Memory B cell (primary cell): ENCODE measurements at regions not wholly inside any gene's neighbourhood (a gene's known extent, or its start where the extent isn't known, plus 50 kb on each side); places are given as distances from the start of the nearest gene placed in this dataset.
"Not testable (repeated sequence)": the region's sequence is repeated elsewhere in the genome, so short reads cannot be mapped to it uniquely, and the experiment has no call there.

Source experiments
- ATAC-seq: fragments of 150-1000 bp; cut with Tn5 transposase; 2 replicates; pipeline ENCODE4 v1.10.0; 2021; ENCODE audit warnings: low read depth, mild to moderate bottlenecking, moderate library complexity
- DNase-seq, 2 donors: peaks; one replicate each; pipeline ENCODE4 v3.0.0; 2022; ENCODE audit warnings: low spot score in 2 of 2
- H3K27ac Mint-ChIP-seq: one replicate; pipeline ENCODE4 v1.8.0; 2022; ENCODE audit warnings: mild to moderate bottlenecking, moderate library complexity, mixed read lengths
- H3K27me3 Mint-ChIP-seq: one replicate; pipeline ENCODE4 v1.8.0; 2022; ENCODE audit warnings: mixed read lengths
- H3K36me3 Mint-ChIP-seq: one replicate; pipeline ENCODE4 v1.8.0; 2022; ENCODE audit warnings: mild to moderate bottlenecking, mixed read lengths
- H3K4me1 Mint-ChIP-seq: one replicate; pipeline ENCODE4 v1.8.0; 2022; ENCODE audit warnings: mixed read lengths
- H3K4me3 Mint-ChIP-seq: one replicate; pipeline ENCODE4 v1.8.0; 2022; ENCODE audit warnings: mild to moderate bottlenecking, moderate library complexity, mixed read lengths
- H3K9me3 Mint-ChIP-seq: one replicate; pipeline ENCODE4 v1.8.0; 2022; ENCODE audit warnings: mixed read lengths

DNA sequence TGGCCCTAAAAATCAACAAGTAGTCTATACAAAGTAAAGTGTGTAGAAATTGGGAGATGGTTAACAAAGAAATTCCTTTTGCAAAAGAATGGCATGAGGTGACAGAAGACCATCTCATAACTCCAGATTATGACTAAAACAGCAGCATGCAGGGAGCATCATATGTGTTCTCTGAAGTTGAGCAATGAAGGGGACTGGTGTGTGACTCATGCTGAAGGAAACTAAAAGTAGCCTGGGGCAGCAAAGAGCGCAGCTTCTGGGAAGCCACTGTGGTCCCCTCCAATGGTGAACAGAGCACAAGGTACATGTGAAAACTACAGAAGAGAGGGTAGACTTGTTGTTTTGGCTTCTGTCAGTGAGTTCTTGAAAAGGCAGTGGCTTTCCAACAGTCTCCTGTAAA lies 133.4 kb downstream of the MACC1 start:
- peaks cover 2% of the 10 kb centered on the region for H3K9me3 Mint-ChIP-seq
- ATAC-seq (no peak), DNase-seq (no peak)
- no peak overlapping the region for H3K27ac Mint-ChIP-seq
- no peak overlapping the region for H3K4me3 Mint-ChIP-seq
- H3K4me1 Mint-ChIP-seq = no peaks in the 10 kb centered on the region
- H3K36me3 Mint-ChIP-seq = peaks cover 1% of the 10 kb centered on the region
- H3K27me3 Mint-ChIP-seq = no peaks in the 10 kb centered on the region

DNA sequence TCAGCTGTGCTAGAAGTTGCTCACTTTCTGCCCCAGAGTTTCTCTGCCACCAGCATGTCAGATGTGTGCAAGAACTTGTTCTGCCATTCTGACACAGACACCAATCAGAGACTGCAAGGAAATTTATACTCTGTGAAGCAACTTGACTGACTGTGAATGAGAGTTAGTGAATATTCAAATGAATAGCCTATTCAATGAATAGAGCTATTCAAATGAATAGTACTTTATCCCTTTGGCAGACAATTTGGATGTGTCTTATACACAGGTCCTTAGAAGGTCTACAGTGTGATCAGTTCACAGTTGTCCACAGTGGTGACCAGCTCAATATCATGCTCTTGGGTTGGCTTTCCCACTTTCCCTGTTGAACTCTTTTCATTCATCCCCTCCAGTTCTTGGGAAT lies 138.1 kb downstream of the MACC1 start:
- Mint-ChIP-seq H3K27me3 (no peaks in the 10 kb centered on the region), H3K4me3 (no peak overlapping the region), H3K9me3 (no peaks in the 10 kb centered on the region), H3K36me3 (no peaks in the 10 kb centered on the region), H3K4me1 (no peaks in the 10 kb centered on the region), H3K27ac (no peak overlapping the region)
- ATAC-seq (no peak), DNase-seq (no peak)

DNA sequence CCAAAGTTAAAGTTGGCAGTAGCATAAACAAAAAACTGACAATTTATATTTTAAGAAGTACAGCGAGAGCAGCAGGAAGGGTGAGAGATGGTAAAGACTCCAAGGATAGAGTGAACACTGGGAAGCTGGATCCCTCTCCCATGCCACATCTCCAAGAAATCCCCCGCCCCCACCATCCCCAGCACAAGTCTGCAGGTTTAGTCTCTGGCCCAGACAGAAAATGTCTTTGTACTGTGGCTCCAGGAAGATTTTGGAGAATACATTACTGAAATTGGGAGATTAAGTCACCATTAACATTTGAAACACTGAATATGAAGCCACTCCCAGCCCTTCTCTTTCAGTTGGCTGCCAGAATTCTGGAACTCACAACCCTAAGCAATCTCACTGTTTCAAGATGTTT lies 140.3 kb downstream of the MACC1 start:
- H3K9me3 Mint-ChIP-seq = no peaks in the 10 kb centered on the region
- no peaks in the 10 kb centered on the region for H3K27me3 Mint-ChIP-seq
- DNase-seq (no peak), ATAC-seq (no peak)
- H3K4me1 Mint-ChIP-seq = no peaks in the 10 kb centered on the region
- no peak overlapping the region for H3K27ac Mint-ChIP-seq
- no peaks in the 10 kb centered on the region for H3K36me3 Mint-ChIP-seq
- no peak overlapping the region for H3K4me3 Mint-ChIP-seq

DNA sequence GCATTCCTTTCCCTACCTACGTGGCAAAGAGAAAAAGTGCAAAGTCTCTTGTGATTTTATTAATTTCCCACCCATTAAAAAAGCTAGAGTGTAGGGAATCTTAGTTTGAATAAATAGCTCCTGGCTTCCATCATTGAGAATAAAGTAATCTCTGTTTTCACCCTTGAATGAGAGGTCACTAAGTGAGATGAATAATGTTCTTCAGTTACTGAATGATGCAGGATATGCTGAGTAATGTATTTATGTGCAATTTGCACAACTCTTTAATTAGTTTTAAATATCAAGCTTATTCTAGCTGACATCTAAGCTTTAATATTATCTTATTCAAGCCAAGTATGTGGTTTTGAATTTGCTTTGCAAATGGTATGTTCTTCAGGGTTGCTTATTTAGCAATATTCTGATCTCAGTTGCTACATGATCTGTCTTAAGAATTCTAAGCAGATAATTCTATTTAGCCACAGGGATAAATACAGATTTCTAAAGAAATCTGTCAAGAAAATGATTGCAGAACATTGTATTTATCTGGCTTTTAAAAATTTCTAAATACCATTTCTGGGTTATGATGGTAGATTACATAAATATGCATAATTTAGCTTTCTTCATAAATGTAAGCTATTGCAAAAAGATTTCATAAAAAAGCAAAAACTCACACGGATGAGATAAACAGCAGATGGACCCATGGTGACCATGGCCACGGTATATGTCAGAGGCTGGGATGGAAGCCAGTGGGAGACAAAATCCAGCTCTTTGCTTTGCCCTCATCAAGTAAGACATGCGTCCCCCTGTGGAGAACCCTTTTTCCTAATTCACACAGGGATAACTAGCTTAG lies 141.0 kb downstream of the MACC1 start:
- no peak overlapping the region for H3K27ac Mint-ChIP-seq
- ATAC-seq = no peak

DNA sequence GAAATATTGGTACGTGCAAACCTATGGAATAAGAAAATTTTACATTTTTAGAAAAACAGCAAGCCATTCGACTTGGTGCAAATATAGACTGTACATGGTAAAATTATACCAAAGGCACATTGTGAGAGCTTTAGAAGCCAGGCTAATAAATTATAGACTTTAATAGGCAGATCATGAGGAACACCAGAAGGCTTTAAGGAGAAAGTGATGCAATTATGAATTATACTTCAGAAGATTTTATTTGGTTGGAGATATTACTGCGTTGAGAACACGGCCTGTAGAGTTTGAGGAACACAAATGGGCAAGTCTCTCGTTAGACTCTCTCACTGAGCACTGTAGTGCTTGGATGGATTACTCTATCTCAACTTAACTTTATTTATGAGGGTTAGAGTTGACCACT lies 141.7 kb downstream of the MACC1 start:
- H3K27ac Mint-ChIP-seq = no peak overlapping the region
- DNase-seq = no peak

More for the DNA sequence above, 141.0 kb downstream of the MACC1 start:
- Mint-ChIP-seq H3K4me1 (no peaks in the 10 kb centered on the region), H3K27me3 (no peaks in the 10 kb centered on the region), H3K36me3 (no peaks in the 10 kb centered on the region), H3K9me3 (no peaks in the 10 kb centered on the region), H3K4me3 (no peak overlapping the region)
- no peak for DNase-seq

DNA sequence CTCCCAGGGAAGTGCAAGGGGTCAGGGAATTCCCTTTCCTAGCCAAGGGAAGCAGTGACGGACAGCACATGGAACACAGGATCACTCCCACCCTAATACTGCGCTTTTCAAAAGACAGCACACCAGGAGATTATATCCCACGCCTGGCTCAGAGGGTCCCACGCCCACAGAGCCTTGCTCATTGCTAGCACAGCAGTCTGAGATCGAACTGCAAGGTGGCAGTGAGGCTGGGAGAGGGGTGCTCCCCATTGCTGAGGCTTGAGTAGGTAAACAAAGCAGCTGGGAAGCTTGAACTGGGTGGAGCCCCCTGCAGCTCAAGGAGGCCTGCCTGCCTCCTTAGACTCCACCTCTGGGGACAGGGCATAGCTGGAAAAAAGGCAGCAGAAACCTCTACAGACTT lies 149.2 kb downstream of the MACC1 start:
- not testable (repeated sequence) for H3K4me3 Mint-ChIP-seq, H3K27me3 Mint-ChIP-seq, H3K9me3 Mint-ChIP-seq, DNase-seq, H3K4me1 Mint-ChIP-seq, H3K27ac Mint-ChIP-seq, ATAC-seq, H3K36me3 Mint-ChIP-seq

More for the DNA sequence above, 141.7 kb downstream of the MACC1 start:
- no peaks in the 10 kb centered on the region for H3K4me1 Mint-ChIP-seq
- no peaks in the 10 kb centered on the region for H3K27me3 Mint-ChIP-seq
- H3K4me3 Mint-ChIP-seq = no peak overlapping the region
- no peak for ATAC-seq
- peaks cover 3% of the 10 kb centered on the region for H3K36me3 Mint-ChIP-seq
- no peaks in the 10 kb centered on the region for H3K9me3 Mint-ChIP-seq

DNA sequence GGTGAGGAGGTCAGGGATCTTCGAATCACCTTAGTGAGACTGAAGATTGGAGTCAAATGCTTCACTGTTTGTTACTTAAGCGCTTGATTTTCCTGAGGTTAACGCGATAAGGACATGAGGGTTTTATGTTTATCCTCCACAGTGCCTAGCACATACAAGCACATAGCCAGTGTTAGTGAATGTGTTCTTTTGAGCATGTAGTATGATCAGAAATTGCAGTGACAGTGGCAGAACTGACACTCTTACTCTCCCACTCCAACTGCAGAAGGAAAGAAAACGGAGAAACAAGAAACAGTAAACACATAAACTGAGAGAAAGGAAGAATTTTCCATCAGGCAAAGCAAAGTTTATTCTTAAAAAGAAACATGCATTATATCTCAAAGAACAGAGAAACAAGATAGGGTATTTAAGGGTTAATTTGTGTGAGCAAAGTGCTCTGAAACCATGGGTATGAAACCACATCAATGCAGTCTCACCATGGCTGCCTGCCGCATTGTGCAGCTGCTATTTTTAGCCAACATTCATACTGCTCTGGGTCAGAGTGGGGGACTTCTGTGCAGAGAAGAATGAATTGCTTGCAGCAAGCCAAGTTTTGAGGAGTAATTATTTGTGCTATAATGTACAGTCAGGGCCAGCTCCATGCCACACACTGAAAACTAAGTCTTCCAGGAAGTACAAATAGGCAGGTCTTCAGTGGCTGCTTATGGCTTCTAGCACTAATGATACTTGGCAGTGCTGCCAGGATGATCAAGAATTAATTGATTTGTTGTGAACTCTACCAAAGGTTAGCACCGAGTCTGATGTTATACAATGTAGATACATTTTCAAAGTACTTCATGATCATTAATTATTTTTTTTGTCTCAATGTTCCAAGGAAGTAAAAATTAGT lies 152.0 kb downstream of the MACC1 start:
- H3K36me3 Mint-ChIP-seq = no peaks in the 10 kb centered on the region
- no peak overlapping the region for H3K4me3 Mint-ChIP-seq
- DNase-seq (no peak), ATAC-seq (no peak)
- no peaks in the 10 kb centered on the region for H3K27me3 Mint-ChIP-seq
- no peaks in the 10 kb centered on the region for H3K9me3 Mint-ChIP-seq
- H3K4me1 Mint-ChIP-seq = peaks cover 7% of the 10 kb centered on the region
- no peak overlapping the region for H3K27ac Mint-ChIP-seq

DNA sequence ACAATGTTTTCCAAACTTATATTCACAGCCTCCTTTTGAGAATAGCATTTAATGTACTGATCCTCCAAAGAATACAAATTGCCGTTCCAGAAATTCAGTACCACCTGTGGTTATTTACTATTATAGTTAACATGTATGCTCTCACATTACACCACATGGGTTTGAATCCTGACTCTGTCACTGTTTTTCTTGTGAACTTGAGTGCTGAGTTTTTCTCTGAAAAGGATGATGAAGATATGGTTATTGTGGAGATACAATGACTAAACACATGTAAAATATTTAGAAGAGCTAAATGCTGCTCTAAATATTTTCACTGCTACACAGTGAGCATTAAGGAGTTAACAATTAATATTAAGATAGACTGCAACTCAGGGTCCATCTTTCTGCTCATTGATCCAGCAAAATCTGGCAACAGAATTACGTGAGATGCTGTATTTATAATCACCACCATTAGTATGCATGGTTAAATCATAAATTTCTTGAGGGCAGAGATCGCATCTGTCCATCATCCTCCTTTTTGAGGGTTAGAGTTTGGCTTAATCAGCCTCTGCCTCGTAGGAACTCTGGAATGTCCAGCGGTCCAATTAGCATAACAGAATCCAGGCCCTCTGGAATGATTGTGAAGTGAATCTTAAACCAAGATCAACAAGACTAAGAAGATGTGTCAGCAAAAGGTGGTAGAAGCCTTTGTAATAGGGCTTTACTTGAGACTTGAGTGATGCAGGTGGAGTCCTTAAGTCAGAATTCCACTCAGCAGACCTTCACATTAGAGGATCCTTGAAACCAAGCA lies 152.8 kb downstream of the MACC1 start:
- Mint-ChIP-seq H3K4me1 (peaks cover 7% of the 10 kb centered on the region), H3K9me3 (no peaks in the 10 kb centered on the region), H3K27me3 (no peaks in the 10 kb centered on the region), H3K4me3 (no peak overlapping the region), H3K36me3 (no peaks in the 10 kb centered on the region), H3K27ac (no peak overlapping the region)
- DNase-seq (no peak), ATAC-seq (no peak)

DNA sequence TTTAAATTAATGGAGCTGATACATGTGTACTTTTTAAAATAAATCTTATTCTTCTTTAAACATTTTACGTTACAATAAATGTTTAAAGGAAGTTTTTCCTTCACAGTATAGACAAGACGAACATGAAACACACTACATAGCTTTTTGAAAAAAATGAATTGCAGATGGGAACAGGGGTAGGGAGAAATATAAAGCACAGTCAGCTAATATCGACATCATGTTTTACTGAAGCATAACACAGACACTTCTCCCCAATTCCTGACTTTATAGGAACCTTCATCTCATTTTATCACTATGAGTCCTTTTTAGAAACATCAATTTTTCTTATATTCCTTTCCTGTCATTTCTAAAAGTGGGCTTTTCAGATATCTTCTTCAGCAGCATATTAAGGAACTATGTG lies 153.5 kb downstream of the MACC1 start:
- ATAC-seq = no peak
- Mint-ChIP-seq H3K4me1 (peaks cover 7% of the 10 kb centered on the region), H3K27me3 (no peaks in the 10 kb centered on the region), H3K36me3 (no peaks in the 10 kb centered on the region), H3K27ac (no peak overlapping the region), H3K9me3 (no peaks in the 10 kb centered on the region), H3K4me3 (no peak overlapping the region)
- DNase-seq = no peak

DNA sequence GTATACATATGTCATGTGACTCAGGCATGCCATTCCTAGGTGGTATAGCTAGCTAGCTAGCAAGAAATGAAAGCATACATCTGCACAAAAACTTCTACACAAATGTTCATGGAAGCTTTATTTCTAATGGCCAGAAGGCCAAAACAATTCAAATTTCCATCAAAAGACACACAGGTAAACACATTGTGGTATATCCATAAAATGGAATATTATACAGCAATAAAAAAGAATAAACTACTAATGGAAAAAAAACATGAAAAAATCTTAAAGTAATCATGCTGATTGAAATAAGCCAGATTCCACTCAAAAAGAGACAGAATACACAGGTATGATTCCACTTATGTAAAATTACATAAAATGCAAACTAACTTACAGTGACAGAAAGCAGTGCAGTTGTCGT lies 154.3 kb downstream of the MACC1 start:
- no peak overlapping the region for H3K4me3 Mint-ChIP-seq
- H3K9me3 Mint-ChIP-seq = no peaks in the 10 kb centered on the region
- H3K27me3 Mint-ChIP-seq = no peaks in the 10 kb centered on the region
- H3K27ac Mint-ChIP-seq = no peak overlapping the region
- H3K4me1 Mint-ChIP-seq = peaks cover 7% of the 10 kb centered on the region
- no peak for ATAC-seq
- H3K36me3 Mint-ChIP-seq = no peaks in the 10 kb centered on the region
- no peak for DNase-seq

DNA sequence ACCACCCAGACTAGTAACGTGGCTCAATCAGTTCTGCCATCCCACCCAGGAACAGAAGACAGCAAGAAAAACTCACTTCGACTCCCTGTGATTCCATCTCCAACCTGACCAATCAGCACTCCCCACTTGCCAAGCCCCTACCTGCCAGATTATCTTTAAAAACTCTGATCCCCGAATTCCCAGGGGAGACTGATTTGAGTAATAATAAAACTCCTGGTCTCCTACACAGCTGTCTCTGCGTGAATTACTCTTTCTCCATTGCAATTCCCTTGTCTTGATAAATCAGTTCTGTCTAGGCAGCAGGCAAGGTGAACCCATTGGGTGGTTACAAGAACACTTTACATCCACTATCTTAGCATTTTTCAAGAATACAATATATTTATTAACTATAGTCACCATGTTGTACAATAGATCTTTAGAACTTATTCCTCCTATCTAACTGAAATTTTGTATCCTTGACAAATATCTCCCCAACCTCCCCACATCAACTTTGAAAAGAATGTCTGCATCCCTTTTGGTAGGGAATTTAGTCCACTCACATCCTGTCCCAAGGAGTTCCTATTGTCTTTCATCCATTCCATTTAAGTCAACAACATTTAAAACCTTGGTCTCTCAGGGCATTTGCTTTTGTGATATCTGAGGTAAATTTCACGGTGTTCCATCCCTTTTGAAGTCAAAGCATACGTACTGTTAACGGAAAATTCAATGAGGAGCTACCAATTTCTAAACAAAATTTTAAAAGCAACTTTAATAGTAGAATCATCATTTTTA lies 163.7 kb downstream of the MACC1 start:
- H3K27ac Mint-ChIP-seq = no peak overlapping the region
- no peaks in the 10 kb centered on the region for H3K36me3 Mint-ChIP-seq
- DNase-seq = no peak
- ATAC-seq = no peak
- no peak overlapping the region for H3K4me3 Mint-ChIP-seq
- H3K27me3 Mint-ChIP-seq = no peaks in the 10 kb centered on the region
- H3K9me3 Mint-ChIP-seq = no peaks in the 10 kb centered on the region
- H3K4me1 Mint-ChIP-seq = no peaks in the 10 kb centered on the region

DNA sequence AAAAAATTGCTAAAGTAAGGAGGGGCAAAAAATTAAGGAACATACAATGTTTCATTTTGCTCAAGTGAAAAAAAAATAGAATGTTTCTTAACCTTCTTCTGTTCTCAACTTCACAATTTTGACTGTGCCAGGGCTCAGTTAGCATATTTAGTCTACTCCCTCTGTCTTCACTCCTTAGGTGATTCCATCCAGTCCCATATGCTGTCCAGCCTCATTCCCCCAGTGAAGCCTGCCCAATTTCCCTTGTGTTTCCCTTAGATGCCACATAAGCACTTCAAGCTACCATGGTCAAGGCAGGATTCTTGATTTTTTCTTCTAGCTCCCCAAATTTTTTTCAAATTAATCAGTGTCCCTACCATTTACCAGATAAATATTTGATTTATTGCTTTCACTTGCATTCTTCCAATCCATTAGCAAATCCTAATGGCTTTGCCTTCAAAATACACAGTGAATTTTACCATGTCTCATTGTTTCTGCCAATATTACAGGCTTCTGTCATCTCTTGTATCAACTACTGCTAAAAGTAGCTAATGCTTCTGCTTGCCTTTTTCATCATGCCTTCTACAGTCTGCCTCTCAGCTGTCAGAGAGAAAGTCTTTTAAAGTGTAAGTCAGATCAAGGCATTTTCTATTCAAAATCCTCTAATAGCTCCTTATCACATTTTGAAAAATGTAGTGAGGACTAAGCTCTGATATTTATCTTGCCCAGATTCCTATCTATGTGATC lies 166.8 kb downstream of the MACC1 start:
- Mint-ChIP-seq H3K4me3 (no peak overlapping the region), H3K36me3 (no peaks in the 10 kb centered on the region), H3K27me3 (no peaks in the 10 kb centered on the region), H3K4me1 (no peaks in the 10 kb centered on the region), H3K9me3 (no peaks in the 10 kb centered on the region), H3K27ac (no peak overlapping the region)
- ATAC-seq (no peak), DNase-seq (no peak)

DNA sequence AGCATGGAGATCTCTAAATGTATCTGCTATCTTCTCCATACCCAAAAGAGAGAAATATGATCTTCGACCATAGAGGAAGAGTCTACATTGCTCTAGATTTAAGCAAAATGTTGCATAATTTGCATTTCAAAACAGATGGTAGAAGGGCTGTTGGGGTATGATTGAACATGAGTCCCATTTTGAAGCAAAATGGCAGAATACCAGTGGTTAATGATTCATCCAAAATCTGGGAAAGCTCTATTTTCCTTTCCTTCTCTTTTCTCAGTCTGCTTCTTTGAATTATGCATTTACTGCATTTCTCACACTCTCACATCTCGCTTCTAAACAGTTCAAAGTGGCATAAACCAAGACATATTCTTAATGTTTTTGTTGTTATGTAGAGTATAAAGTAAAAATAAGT lies 178.5 kb downstream of the MACC1 start:
- no peak for ATAC-seq
- no peak overlapping the region for H3K4me3 Mint-ChIP-seq

More for the DNA sequence above, 178.5 kb downstream of the MACC1 start:
- DNase-seq = no peak
- no peak overlapping the region for H3K27ac Mint-ChIP-seq
- H3K27me3 Mint-ChIP-seq = no peaks in the 10 kb centered on the region
- H3K4me1 Mint-ChIP-seq = no peaks in the 10 kb centered on the region
- H3K9me3 Mint-ChIP-seq = no peaks in the 10 kb centered on the region
- H3K36me3 Mint-ChIP-seq = no peaks in the 10 kb centered on the region
